HL-60 (cell line): ENCODE measurements at regions not wholly inside any gene's neighbourhood (a gene's known extent, or its start where the extent isn't known, plus 50 kb on each side); places are given as distances from the start of the nearest gene placed in this dataset.

ENCODE experiments used
- DNase-seq, 2 experiments: peaks; one replicate each; pipeline ENCODE4 v3.0.0-alpha.2; 2010 to 2020; ENCODE audit warnings: low read depth in 1 of 2, low spot score in 1 of 2
- H3K27ac ChIP-seq: fragments of 250-450 bp; sonication (Bioruptor Pico); replicated peaks from 2 replicates; pipeline ENCODE4 v1.5.1; 2020; ENCODE audit warnings: mild to moderate bottlenecking, moderate library complexity
- H3K27me3 ChIP-seq: fragments of 250-450 bp; sonication (Bioruptor Pico); 2 replicates; pipeline ENCODE4 v1.5.1; 2021; ENCODE audit warnings: mild to moderate bottlenecking, moderate library complexity; ENCODE audit not compliant: insufficient read depth, poor library complexity, severe bottlenecking
- H3K4me3 ChIP-seq: replicated peaks from 2 replicates; pipeline ENCODE4 v1.5.1; 2011; ENCODE audit warnings: mild to moderate bottlenecking, control low read depth, low read length; ENCODE audit not compliant: insufficient read depth
- GABPA ChIP-seq: IDR thresholded peaks from 2 replicates; pipeline ENCODE4 v1.6.1; 2012; ENCODE audit warnings: low read depth
- POLR2AphosphoS5 ChIP-seq: IDR thresholded peaks from 2 replicates; pipeline ENCODE4 v1.6.1; 2012; ENCODE audit warnings: low read depth
- SPI1 ChIP-seq: IDR thresholded peaks from 2 replicates; pipeline ENCODE4 v1.6.1; 2012; ENCODE audit warnings: low read depth, mild to moderate bottlenecking, borderline replicate concordance
- TF ChIP-seq, protein P1 (sequence below): IDR thresholded peaks from 2 replicates; pipeline ENCODE4 v1.6.1; 2012; ENCODE audit warnings: low read depth; ENCODE audit not compliant: insufficient replicate concordance
- TF ChIP-seq, protein P2 (sequence below): IDR thresholded peaks from one replicate; pipeline ENCODE4 v1.5.1; 2011; ENCODE audit warnings: low read length, control low read depth, inconsistent platforms; ENCODE audit not compliant: insufficient read depth

DNA sequence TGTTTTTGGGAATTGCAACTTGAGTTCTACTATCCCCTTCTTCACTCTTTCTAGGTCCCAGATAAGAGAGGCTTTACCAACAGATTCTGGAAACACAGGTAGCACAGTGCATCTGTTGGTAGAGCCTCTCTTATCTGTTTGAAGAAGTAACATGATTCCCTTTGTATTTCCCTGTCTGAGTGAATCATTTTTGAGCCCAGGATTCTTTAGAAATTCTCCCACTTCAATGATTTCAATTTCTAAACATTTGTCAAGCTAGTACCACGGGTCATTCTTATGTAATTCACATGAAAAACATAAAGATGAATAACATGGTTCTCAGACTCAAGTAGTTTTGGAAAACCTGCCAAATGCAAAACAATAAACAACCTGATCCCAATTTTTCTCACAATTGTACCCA is 72.0 kb upstream of the DUSP10 start:
- H3K27me3 ChIP-seq: no peaks in the 10 kb centered on the region
- no peak for DNase-seq
- no peak overlapping the region for H3K27ac ChIP-seq
- no peak overlapping the region for H3K4me3 ChIP-seq
- TF ChIP-seq, protein P1, sequence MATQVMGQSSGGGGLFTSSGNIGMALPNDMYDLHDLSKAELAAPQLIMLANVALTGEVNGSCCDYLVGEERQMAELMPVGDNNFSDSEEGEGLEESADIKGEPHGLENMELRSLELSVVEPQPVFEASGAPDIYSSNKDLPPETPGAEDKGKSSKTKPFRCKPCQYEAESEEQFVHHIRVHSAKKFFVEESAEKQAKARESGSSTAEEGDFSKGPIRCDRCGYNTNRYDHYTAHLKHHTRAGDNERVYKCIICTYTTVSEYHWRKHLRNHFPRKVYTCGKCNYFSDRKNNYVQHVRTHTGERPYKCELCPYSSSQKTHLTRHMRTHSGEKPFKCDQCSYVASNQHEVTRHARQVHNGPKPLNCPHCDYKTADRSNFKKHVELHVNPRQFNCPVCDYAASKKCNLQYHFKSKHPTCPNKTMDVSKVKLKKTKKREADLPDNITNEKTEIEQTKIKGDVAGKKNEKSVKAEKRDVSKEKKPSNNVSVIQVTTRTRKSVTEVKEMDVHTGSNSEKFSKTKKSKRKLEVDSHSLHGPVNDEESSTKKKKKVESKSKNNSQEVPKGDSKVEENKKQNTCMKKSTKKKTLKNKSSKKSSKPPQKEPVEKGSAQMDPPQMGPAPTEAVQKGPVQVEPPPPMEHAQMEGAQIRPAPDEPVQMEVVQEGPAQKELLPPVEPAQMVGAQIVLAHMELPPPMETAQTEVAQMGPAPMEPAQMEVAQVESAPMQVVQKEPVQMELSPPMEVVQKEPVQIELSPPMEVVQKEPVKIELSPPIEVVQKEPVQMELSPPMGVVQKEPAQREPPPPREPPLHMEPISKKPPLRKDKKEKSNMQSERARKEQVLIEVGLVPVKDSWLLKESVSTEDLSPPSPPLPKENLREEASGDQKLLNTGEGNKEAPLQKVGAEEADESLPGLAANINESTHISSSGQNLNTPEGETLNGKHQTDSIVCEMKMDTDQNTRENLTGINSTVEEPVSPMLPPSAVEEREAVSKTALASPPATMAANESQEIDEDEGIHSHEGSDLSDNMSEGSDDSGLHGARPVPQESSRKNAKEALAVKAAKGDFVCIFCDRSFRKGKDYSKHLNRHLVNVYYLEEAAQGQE: no peak
- TF ChIP-seq SPI1 (no peak), GABPA (no peak), POLR2AphosphoS5 (no peak)
- TF ChIP-seq, protein P2, sequence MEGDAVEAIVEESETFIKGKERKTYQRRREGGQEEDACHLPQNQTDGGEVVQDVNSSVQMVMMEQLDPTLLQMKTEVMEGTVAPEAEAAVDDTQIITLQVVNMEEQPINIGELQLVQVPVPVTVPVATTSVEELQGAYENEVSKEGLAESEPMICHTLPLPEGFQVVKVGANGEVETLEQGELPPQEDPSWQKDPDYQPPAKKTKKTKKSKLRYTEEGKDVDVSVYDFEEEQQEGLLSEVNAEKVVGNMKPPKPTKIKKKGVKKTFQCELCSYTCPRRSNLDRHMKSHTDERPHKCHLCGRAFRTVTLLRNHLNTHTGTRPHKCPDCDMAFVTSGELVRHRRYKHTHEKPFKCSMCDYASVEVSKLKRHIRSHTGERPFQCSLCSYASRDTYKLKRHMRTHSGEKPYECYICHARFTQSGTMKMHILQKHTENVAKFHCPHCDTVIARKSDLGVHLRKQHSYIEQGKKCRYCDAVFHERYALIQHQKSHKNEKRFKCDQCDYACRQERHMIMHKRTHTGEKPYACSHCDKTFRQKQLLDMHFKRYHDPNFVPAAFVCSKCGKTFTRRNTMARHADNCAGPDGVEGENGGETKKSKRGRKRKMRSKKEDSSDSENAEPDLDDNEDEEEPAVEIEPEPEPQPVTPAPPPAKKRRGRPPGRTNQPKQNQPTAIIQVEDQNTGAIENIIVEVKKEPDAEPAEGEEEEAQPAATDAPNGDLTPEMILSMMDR: no peak

DNA sequence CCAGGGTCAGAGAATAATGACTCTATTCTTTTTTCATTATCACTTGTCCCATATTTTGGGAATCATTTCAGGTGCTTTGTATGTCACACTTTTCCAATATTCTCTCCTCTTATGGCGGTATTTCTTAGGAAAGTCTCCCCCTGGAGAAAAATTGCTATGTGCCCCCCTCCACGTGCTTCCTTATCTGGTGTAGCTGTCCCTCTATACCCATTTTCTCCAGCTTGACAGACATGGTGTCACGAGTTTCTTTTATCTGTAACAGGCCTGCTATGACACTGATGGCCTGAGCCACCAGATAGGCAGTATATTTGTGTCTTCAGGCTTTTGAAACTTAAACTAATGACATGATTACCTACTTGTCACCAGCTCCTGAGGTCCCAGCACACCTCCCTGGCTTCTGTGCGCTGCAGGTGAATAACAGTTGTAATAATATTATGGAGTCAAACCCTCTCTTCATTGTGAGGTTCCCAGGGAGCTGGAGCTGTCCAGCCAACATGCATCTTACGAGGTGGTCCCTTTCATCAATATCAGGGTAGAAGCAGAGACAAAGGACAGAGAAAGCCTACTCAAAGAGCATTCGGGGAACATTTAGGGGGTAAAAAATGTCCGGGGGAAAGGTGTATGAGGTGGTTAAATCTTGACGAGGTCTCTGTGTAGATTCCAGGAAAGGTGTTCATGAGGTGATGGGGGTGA is 71.2 kb upstream of the DUSP10 start:
- no peak overlapping the region for H3K4me3 ChIP-seq
- no peak for DNase-seq
- TF ChIP-seq, protein P2: no peak
- TF ChIP-seq, protein P1: no peak
- no peak for TF ChIP-seq POLR2AphosphoS5
- no peak for TF ChIP-seq GABPA
- no peak for TF ChIP-seq SPI1
- H3K27ac ChIP-seq: no peak overlapping the region
- no peaks in the 10 kb centered on the region for H3K27me3 ChIP-seq

DNA sequence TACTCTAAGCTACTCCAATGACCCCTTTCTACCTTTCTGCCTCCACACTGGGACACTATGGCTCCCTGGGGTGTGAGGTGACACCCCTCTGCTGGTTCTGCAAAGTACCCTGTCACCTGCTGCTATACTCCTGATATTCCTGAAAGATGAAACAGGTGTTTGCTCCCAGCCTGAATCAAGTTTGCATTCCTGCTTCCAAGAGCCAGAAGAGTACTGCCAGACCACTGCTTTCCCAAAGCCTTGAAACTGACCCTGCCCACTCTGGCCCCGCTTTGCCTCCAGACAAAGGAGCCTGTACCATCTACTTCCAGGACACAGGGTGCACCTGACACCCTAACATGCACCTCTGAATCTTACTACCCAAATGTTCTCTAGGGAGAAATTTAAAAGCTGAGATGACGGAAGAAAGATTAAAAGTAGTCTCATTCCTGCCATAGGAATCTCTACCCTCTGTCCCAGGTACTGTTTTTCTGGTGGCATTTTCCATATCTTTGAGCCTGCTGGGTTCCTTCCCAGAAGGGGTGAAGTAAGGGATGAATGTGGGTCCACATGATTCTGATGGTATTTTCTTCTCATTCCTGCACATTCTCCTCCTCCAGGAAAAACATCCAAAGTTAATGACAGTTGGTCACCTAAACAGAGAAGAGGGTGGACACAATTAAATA is 70.3 kb upstream of the DUSP10 start:
- Histone ChIP-seq H3K27me3 (no peaks in the 10 kb centered on the region), H3K27ac (no peak overlapping the region), H3K4me3 (no peak overlapping the region)
- TF ChIP-seq SPI1 (no peak), POLR2AphosphoS5 (no peak), GABPA (no peak)
- TF ChIP-seq, protein P2: no peak
- TF ChIP-seq, protein P1: no peak
- DNase-seq: no peak
